ENCODE measurements at regions not wholly inside any gene's neighbourhood (a gene's known extent, or its start where the extent isn't known, plus 50 kb on each side); places are given as distances from the start of the nearest gene placed in this dataset.

GRCh38 chr19:28044477-28044876 lies 1168.5 kb downstream of the UQCRFS1 start:
- in situ Hi-C loops (cut with HindIII; ENCODE audit: low sequenced_read_pairs): no loop called here
- no peak for TF ChIP-seq CTCF (IDR thresholded peaks at IDR 0.05; ENCODE audit: low read depth, low read length)
- no peak overlapping the region for H3K4me3 ChIP-seq (ENCODE audit: low read depth, low read length)
- no peak for DNase-seq (ENCODE audit: low read depth, low spot score)

GRCh38 chr19:28042516-28042915 lies 1170.4 kb downstream of the UQCRFS1 start:
- no peak for DNase-seq (ENCODE audit: low read depth, low spot score)
- no peak for TF ChIP-seq CTCF (IDR thresholded peaks at IDR 0.05; ENCODE audit: low read depth, low read length)
- in situ Hi-C loops (cut with HindIII; ENCODE audit: low sequenced_read_pairs): no loop called here
- H3K4me3 ChIP-seq (ENCODE audit: low read depth, low read length): no peak overlapping the region

- no peak for DNase-seq (ENCODE audit: low read depth, low spot score)
- in situ Hi-C loops (cut with HindIII; ENCODE audit: low sequenced_read_pairs): no loop called here
- no peak for TF ChIP-seq CTCF (IDR thresholded peaks at IDR 0.05; ENCODE audit: low read depth, low read length)
- H3K4me3 ChIP-seq (ENCODE audit: low read depth, low read length): no peak overlapping the region
Measured at GRCh38 chr19:28039677-28040381, 1173.1 kb downstream of the UQCRFS1 start.

GRCh38 chr19:28037186-28037585 lies 1175.8 kb downstream of the UQCRFS1 start:
- no peak overlapping the region for H3K4me3 ChIP-seq (ENCODE audit: low read depth, low read length)
- TF ChIP-seq CTCF (IDR thresholded peaks at IDR 0.05; ENCODE audit: low read depth, low read length): no peak
- in situ Hi-C loops (cut with HindIII; ENCODE audit: low sequenced_read_pairs): no loop called here
- no peak for DNase-seq (ENCODE audit: low read depth, low spot score)

GRCh38 chr19:28036486-28036885 lies 1176.5 kb downstream of the UQCRFS1 start:
- in situ Hi-C loops (cut with HindIII; ENCODE audit: low sequenced_read_pairs): no loop called here
- H3K4me3 ChIP-seq (ENCODE audit: low read depth, low read length): no peak overlapping the region
- no peak for DNase-seq (ENCODE audit: low read depth, low spot score)
- TF ChIP-seq CTCF (IDR thresholded peaks at IDR 0.05; ENCODE audit: low read depth, low read length): no peak

GRCh38 chr19:28034936-28035335 lies 1178.0 kb downstream of the UQCRFS1 start:
- DNase-seq (ENCODE audit: low read depth, low spot score): no peak
- in situ Hi-C loops (cut with HindIII; ENCODE audit: low sequenced_read_pairs): no loop called here
- no peak for TF ChIP-seq CTCF (IDR thresholded peaks at IDR 0.05; ENCODE audit: low read depth, low read length)
- no peak overlapping the region for H3K4me3 ChIP-seq (ENCODE audit: low read depth, low read length)

Measured in astrocyte of the spinal cord (primary cell).